ENCODE measurements at regions not wholly inside any gene's neighbourhood (a gene's known extent, or its start where the extent isn't known, plus 50 kb on each side); places are given as distances from the start of the nearest gene placed in this dataset.

GRCh38 chr15:70248116-70249025, 150.7 kb upstream of the TLE3 start:
- H3K27ac Mint-ChIP-seq, result peak overlapping the region in 1 of 3 experiments; percentile 92; a peak in 3 of 7 replicates
- no peak for TF ChIP-seq CTCF (conservative IDR thresholded peaks at IDR 0.05)
- Histone ChIP-seq H3K4me2 (ENCODE audit: insufficient read depth, insufficient read length, low read length) (no peak overlapping the region), H3K27me3 (ENCODE audit: insufficient read depth, low read length) (no peaks in the 10 kb centered on the region), H2AK5ac (ENCODE audit: insufficient read length, low read length) (no peak overlapping the region), H3K9ac (ENCODE audit: extremely low read depth, insufficient read length, low read length) (no peak overlapping the region), H2BK5ac (ENCODE audit: insufficient read length, low read length) (no peak overlapping the region), H2BK12ac (ENCODE audit: insufficient read length, low read depth, low read length) (no peak overlapping the region), H3K27ac (ENCODE audit: insufficient read length, low read depth, low read length) (no peak overlapping the region), H3K18ac (ENCODE audit: insufficient read length, low read depth, low read length) (no peak overlapping the region), H4K8ac (replicated peaks; ENCODE audit: insufficient read length, low read depth, low read length) (no peak overlapping the region), H3K4ac (ENCODE audit: low read depth, low read length) (no peak overlapping the region), H3K56ac (ENCODE audit: insufficient read length, low read depth, low read length) (no peak overlapping the region), H3K14ac (ENCODE audit: insufficient read depth, low read length) (no peak overlapping the region), H3K79me1 (ENCODE audit: insufficient read depth, low read depth, low read length, poor library complexity, severe bottlenecking) (no peaks in the 10 kb centered on the region), H2AFZ (ENCODE audit: low read length) (no peak overlapping the region), H3K4me1 (ENCODE audit: insufficient read depth, low read length) (no peaks in the 10 kb centered on the region), H3K23ac (ENCODE audit: insufficient read length, low read depth, low read length) (no peak overlapping the region), H3K79me2 (ENCODE audit: insufficient read depth, low read length) (no peaks in the 10 kb centered on the region), H2BK120ac (ENCODE audit: low read depth, low read length, poor library complexity, severe bottlenecking) (no peak overlapping the region), H3K9me3 (ENCODE audit: control insufficient read depth, low read depth, low read length) (no peaks in the 10 kb centered on the region), H3K23me2 (ENCODE audit: insufficient read length, low read depth, low read length, poor library complexity, severe bottlenecking) (no peaks in the 10 kb centered on the region), H4K5ac (ENCODE audit: insufficient read length, low read depth, low read length) (no peak overlapping the region), H2BK20ac (ENCODE audit: low read depth, low read length, poor library complexity, severe bottlenecking) (no peak overlapping the region), H3T11ph (ENCODE audit: low read length) (no peak overlapping the region), H4K91ac (ENCODE audit: insufficient read length, low read depth, low read length) (no peak overlapping the region), H4K20me1 (ENCODE audit: control insufficient read depth, insufficient read depth, insufficient read length) (no peaks in the 10 kb centered on the region), H2BK15ac (ENCODE audit: low read depth, low read length) (no peak overlapping the region)
- H3K4me3 Mint-ChIP-seq, result no peak overlapping the region
- no peaks in the 10 kb centered on the region for H3K9me3 Mint-ChIP-seq
- H3K4me1 Mint-ChIP-seq, result peaks cover 24 to 43% of the 10 kb centered on the region in 2 experiments
- no peaks in the 10 kb centered on the region for H3K36me3 Mint-ChIP-seq (ENCODE audit: insufficient read depth in 1 of 3, low read depth in 3 of 3)
- no CpG with 5 or more reads among the region's 12 CpGs for whole genome bisulfite sequencing (ENCODE audit: extremely low coverage, insufficient read length, low lambda C conversion rate)
- DNase-seq, result peak; percentile 78
- peaks cover 1% of the 10 kb centered on the region for H3K27me3 Mint-ChIP-seq (ENCODE audit: low read depth)
